NCI-H345 treated with DMSO at 0.1 percent for 48 hours (cell line): ENCODE measurements at regions not wholly inside any gene's neighbourhood (a gene's known extent, or its start where the extent isn't known, plus 50 kb on each side); places are given as distances from the start of the nearest gene placed in this dataset.
A peak's percentile ranks its signal among the peaks of the same experiment; 100 is the strongest.

Experiments used
- DNase-seq: peaks from one replicate; lab custom pipeline; 2025; ENCODE audit not compliant: unreplicated experiment; lab: John Stamatoyannopoulos, UW

DNA sequence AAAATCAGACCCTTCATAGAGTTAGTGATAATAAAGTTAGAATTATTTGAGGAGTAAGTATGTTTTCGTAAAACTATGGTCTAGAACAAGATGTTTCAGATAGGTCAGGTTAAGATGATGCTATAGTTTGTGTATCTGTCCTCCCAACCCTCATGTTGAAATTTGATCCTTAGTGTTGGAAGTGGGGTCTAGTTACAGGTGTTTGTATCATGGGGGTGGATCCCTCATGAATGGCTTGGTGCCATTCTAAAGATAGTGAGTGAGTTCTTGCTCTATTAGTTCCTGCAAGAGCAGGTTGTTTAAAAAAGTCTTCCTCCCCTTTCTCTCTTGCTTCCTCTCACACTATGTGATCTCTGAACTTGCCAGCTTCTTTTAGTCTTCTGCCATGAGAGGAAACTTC is 707.3 kb upstream of the FOXG1 start:
- DNase-seq, result no peak

DNA sequence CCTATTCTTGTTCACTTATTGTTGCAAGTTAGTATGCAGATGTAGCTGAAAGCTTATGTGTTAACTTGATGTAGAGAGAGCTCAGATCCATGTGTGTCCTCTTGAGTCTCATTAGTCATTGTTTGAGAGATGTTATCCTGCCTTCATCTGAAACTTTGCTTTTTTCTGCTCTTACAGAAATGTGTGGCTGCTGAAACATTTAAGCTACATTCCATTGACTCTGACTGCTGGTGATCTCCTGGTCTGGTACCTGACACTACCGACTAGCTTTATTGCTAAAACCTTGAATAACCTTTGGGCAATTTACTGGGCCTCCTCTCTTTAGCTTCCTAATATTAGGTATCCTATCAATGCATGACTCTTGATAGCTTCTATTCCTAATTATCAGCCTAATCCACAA is 705.6 kb upstream of the FOXG1 start:
- DNase-seq, result no peak

DNA sequence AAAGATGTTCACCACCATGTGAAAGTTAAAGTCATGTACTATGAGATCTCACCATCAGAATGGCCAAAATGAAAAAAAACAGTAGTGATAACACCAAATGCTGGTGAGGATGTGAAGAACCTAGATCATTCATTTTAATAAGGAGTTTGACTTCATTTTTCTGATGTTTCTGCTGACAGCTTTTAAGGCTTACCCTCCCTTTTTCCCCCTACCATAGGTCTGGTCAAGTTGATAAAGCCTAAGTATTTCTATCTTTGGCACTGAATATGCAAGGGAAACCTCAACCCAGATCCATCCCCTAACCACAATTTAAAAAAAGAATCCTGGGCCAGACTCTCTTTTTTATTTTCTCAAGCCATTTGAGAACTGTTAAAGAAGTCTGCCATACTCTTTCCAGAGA is 689.6 kb upstream of the FOXG1 start:
- DNase-seq, result no peak

DNA sequence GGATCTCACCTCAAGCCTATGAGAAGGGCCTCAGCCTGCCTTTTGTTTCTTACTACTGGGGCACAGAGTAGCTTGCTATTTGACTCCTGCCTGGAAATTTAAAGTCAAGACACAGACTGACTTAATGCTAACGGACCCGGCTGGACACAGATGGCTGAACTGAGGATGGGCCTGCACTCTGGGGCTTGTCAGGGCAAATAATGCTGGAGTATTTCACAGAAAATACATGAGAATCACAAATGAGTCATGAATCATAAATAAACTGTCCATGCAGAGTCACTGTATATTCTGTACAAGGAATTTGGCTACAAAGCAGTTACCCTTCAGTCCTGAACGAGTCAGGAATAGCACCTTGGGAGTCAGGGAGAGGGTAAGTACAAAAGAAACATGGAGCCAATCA is 683.2 kb upstream of the FOXG1 start:
- DNase-seq, result no peak

DNA sequence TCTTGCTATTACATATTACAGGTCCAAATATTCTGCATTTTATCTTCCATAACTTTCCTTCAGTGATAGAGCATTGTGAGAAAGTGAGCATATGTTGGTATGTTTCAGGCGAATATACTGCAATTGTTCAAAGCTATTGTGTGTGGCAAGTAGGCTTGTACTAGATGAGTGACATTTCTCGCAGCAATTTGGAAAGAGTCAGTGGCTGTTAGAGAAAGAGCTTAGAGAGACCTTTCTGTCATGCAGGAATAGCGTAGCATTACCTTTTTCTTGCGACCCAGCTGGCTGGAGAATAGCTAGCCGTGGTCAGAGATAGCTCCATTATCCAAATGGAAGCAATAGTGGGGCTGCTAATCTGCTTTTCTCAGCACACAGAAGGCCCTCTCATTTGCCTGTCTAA is 678.5 kb upstream of the FOXG1 start:
- DNase-seq, result no peak

DNA sequence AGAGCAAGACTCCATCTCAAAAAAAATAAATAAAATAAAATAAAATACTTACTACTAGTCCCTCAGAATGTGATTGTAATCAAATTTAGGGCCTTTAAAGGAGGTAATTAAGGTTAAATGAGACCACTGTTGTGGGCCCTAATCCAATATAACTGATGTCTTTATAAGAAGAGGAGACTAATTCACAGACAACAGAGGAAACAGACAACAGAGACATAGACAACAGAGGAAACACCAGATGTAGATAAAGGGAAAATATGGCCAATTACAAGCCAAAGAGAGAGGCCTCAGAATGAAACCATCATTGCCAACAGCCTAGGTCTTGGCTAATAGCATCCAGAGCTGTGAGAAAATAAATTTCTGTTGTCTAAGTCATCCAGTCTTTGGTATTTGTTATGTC is 669.0 kb upstream of the FOXG1 start:
- DNase-seq, result no peak

DNA sequence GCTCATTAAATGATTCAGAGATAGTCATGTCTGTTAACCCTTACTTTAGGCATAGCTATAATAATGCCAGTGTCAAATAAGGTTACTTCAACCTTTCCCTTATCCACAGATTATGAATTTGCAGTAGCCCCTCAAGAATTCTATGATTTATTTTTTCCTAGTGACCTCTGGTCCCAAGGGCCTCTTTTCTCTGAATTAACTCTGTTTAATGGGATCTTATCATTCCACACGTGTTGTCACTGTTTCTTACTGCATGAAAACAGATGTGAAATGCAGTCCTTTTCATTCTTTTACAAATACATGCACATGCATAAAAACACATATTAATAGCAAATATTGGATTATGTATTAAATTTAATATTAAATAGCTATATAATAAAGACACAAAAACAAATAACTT is 667.7 kb upstream of the FOXG1 start:
- DNase-seq, result no peak

DNA sequence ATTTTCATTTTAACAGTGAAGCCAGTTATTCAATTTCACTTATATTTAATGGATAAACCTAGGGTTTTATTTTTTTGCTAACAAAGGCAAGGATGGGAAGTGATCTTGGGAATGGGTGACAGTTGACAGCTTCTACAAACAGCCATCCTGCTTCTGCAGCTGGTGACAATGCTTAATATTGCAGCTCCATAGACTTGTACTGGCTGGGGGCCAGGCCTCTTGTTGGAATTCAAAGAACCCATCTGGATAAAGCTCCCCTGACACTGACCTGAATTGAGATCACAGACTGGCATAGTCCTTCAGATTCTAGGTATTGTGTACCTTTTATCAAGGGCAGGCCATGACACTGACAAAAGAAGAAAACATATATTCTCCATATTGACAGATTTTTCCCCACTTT is 664.6 kb upstream of the FOXG1 start:
- peak; percentile 99 for DNase-seq

DNA sequence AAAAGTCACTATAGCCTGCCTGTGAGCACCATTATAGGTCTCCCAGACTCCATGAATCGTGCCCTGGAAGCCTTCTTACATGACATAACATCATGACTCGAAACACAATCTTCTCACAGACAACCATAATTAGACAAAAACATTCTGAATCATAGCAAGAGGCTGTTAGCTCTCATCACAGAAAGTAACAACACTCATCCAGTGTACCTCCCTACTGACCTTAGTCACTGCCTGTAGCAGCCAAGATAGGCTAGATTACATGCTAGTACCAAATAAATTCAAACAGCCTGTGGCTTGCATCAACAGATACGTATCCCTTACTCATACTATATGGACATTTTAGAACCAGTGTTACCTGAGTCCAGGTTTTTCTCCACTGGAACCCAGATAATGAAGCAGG is 663.8 kb upstream of the FOXG1 start:
- peak; percentile 50 for DNase-seq

DNA sequence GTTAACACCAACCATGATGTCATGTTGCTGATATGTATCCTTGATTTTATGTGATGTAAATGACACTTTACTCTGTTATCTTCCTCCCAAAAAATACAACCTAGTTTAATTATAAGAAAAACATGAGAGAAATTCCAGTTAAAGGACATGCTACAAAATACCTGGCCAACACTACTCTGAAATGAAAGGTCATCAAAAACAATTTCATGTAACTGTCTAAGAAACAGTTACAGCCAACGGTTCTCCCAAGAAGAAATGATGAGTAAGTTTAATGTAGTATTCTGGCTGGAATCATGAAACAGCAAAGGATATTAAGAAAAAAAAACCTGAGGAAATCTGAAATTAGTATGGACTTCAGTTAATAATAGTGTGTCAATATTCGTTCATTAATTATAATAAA is 653.3 kb upstream of the FOXG1 start:
- no peak for DNase-seq

DNA sequence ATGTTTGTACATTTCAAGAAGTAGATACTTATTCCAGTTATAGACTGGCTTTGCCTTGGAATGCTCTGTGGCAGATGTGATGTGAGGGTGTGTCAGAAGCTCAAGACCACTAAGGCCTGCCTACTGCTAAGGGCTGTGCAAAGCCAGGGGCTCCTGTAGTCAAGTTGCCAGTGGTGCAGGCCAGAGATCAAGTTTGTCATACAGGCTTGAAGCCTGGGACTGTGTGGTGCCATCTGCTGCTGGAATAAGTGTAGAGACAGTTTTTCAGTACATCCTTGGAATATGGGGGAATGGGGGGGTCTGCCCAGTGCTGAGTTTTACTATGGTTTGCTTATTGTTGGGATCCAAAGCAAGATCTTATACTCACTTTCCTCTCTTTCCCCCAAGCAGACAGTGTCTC is 649.9 kb upstream of the FOXG1 start:
- DNase-seq, result no peak

DNA sequence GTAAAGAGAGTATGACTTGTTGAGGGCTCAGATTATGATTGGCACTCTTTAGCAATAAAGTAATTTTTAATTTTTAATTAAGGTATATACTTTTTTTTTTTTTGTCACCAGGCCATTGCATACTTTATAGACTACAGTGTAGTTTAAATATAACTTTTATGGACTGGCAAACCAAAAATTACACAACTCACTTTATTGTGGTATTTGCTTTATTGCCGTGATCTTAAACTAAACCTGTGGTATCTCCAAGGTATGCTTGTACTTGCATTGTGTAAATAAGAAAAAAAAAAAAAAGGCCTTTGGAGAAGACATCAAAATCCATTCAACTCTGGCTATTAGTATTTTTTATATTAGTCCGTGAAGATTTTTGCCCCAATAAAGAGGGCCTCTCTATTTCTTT is 646.7 kb upstream of the FOXG1 start:
- DNase-seq, result no peak

DNA sequence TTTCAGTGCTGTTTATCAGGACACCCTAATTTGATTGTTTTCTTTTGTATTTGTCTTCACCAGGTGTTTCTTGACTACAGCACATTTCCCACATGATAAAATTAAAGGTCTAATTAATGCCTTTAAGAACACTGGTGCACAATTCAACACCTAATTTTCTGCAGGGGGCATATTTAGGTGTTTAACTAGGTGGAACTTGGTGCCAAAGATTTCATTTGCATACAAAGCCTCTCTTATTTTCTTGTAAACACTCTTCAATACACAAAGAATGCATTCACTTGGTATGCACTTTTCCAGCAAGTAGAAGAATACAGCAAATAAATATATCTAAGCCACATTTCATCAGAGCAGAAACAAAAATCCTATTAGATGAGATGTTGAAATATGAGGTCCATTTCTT is 646.2 kb upstream of the FOXG1 start:
- no peak for DNase-seq

DNA sequence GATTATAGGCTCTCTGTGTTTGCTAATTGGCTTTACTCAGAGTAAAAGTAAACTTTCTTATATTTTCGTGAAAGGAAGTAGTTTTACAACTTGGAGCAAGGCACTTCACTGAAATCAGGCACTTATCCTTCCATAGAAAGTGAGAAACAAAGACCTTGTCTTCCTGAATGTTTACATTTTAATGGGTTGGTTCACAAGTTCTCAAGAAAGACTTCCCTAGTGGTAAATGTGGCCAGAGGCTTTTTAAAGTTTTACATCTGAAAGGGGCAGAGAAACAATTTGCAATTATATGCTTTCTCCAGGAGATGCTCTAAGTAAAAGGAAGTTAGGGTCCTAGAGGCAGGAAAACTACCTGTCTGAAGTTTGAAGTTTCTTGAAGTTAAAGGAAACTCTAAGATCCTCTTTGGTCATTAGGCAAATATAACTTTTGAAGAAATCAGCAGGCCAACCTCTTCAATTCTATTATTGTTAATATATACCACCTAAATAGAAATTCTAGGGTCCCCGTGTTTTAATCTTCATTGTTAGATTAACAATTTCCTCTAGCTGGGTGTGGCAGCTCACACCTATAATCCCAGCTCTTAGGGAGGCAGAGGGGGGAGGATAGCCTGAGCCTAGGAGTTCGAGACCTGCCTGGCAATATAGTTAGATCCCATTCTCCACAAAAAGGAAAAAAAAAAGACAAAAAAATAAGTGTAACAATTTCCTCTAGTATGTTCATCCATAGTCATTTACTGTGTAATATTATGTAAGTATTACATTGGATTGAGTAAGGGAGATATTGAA is 644.9 kb upstream of the FOXG1 start:
- DNase-seq, result no peak

DNA sequence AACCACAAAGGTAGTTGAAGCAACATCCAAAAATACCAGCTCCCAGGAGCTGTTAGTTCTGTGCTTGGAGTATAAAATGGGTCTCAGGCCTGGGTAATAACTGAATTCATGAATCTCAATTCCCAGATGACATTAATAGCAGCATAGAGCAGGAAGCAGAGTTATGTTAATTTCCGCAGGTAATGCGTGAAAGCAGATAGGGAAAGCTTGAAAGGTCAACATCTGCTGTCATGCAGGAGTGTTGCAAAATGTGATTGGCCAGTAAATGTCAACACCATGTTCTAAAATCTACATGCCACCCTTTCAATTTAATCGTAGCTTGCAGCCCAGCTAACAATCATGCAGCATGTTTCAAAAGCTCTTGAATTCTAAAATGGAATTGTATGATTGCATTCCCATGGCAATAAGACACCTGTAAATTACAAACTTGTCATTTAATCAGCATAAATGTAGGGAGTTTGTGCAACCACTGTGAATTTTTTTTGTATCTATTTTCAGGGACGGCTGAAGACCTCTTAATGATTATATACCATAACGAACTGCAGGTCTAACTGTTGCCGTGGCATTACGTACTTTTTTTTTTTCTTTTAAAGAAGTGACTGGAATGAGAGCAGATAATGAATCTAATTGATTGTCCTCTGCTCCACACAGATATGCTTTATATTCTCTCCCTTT is 635.8 kb upstream of the FOXG1 start:
- DNase-seq, result peak; percentile 80

DNA sequence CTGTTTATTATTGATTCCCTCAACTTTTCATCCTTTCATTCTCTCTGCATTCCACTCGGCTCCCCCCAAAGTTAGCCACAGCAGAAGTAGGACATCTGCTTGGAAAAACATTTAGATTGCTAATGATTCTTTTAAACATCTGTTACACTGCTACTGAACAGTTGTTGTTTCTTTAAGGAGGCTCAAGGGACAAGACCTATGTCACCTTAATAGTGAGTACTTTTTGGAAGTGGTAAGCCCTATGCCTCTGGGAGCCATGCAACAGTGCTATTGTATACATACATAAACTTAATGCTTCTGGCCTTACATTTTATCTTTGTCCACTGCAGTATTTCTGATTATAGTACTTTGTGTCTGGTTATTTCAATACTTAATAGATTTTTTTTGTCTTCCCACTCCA is 628.2 kb upstream of the FOXG1 start:
- no peak for DNase-seq

DNA sequence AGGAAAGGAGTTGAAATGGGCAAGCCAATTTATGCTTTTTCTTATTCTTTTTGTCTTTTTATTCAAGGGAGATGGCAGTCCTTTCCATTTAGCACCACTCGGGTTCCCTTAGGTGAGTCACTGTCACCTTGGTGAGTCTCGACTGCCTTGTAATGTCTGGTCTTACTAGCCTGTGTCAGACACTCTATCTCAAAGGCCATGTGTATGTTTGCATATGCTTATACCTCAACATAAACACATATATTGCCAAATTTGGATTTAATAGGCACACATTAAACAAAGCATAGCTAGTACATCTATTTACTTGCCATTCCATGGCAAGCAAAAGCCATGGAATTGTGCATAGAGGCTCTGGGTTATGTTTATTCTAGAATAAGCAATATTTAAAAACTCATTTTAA is 624.9 kb upstream of the FOXG1 start:
- no peak for DNase-seq

DNA sequence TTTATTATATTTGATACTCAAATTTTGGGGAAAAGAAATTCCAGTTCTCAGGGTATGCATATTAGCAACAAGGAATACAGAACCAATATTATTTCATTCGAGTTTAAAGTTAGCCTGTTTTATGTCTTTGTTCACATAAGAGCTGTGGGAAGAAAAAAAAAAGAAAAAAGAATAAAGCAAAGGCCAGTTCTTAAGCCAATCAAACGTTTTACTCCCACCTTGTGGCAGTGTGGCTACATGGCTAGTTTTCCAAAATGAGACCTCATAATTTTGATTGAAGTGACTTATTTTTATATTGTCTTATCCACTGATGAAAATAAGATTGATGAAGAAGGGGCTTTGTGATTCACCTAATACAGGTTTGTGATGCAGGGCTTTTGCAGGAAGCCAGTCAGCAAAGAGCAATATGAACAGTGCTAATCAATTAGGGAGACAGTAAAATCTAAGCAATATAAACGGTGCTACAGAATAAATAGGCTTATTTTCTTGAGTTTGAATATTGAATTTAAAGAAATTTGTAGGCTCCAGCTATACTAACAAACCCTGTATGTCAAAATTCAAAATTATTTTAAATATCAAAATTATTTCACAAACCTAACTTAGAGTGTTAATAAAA is 624.1 kb upstream of the FOXG1 start:
- peak; percentile 58 for DNase-seq

DNA sequence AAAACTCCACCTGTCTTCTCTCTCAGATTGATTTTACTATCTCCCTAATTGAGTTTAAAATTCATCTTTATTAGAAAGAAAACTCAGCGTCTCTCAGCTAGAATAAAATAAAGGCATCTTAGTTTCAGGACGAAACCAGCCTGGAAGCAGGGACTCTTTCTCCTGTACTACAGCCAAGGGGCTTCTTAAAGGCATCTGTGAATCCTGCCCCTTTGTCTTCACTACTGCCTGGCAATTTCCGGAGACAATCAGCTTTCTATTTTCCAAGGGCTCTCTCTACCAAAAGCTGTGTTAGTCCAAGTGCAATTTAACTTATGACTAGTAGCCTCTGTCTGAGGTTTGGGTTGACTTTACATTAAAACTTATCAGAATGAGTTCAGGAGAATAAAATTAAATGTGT is 623.3 kb upstream of the FOXG1 start:
- no peak for DNase-seq

DNA sequence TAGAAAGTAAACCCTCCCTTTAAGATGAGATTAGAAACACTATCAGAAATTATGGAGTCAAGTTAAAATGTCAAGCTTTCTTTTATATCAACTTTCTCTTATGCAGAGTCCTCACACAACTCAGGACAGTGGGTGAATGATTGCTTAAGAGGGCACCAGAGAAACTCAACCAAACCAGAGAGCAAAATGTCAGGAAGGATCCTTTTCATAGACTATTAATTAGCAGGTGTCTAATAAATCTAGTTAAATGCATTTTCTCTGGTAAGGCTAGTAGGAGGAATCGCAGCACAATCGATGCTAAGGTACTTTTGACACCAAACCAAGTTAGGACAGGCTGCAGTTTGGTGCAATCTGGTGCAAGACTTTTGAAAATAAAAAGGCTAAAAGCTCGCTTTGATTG is 614.7 kb upstream of the FOXG1 start:
- no peak for DNase-seq

DNA sequence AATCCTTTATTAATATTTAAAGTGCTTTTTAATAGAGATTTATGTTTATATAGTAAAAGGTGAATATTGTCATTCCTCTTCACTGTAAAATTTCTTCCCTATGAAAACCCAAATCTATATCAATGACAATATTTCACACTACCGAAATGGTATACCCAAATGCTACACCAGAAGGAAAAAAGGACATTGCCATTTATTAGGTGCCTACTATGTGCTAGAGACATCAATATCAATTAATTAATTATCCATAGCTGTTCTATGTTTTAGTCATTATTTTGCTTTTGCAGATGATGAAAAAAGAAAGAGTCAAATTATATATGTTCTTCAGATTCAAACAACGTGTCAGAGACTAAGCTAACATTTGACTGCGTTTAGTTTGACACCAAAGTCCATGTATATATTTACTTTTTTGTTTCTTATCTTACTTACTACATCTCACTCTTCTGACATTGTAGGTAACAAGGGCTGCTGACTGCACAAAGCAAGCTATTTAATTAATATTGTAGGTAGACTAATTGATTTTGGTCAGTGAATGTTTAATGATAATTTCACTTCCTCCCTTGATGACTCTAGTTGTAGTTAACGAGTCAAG is 614.0 kb upstream of the FOXG1 start:
- no peak for DNase-seq

DNA sequence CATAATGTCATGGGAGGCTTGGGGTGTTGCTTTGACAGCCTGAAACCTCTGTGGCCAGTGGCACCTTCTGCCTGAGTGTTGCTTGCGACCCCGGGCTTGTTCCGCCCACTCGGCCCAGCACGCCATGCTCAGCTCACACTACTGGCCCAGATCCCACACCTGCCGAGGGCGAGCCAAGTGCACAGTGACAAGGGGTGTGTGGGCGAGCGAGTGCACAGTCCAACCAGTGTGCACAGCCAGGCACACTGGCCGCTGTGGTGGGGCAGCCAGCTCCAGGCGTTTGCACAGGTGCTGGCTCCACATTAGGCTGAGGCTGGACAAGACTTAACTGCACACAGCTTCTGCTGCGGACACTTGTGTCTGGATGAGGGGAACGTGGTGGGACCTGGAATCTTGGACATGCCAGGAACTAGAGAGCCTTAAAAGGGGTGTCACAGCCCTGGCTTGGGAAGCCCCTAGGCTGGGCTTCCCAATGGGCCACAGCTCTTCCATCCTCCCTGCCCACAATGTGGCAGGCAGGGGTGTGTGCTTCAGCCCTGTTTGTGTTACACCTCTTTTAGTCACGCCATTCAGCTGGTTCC is 609.2 kb upstream of the FOXG1 start:
- DNase-seq, result no peak
